NCI-H146 treated with DMSO at 0.1 percent for 48 hours (cell line): ENCODE measurements at regions not wholly inside any gene's neighbourhood (a gene's known extent, or its start where the extent isn't known, plus 50 kb on each side); places are given as distances from the start of the nearest gene placed in this dataset.
A peak's percentile ranks its signal among the peaks of the same experiment; 100 is the strongest.

Source experiments
- DNase-seq: peaks from one replicate; lab custom pipeline; 2025; ENCODE audit not compliant: unreplicated experiment; lab: John Stamatoyannopoulos, UW

DNA sequence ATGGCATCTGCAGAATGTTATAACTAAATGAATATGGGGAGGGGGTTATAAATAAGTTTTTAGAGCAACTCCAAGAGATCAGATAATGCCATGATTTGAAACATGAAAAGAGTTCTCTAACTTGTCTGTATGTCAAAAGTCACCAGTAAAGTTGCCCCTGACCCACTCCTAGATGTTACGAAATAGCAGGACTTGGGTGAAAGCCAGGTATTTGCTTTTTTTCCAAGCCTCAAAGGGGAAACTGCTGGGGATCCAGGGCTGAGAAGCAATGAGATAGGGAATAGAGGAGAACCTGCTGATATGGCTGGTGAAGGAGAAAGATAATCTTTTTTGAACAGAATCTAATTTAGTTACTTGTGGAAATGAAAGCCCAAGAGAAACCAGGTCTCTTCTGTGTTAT, 191.5 kb upstream of the CDH20 start:
- DNase-seq = no peak

DNA sequence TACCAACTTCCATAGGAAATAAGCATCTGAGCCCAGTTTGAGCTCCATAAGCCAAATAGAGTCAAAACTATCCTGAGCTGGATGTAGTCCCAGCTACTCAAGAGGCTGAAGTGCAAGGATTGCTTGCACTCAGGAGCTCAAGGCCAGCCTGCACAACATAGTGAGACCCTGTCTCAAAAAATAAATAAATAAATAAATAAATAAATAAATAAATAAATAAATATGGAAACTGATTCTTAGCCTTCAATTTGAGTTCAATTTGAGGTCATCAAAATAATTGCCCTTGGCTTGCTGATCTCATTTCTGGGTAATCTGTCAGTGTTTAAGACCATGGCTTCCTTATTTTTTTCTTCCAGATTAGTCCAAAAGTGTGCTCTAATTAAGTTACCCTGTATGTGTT, 184.9 kb upstream of the CDH20 start:
- no peak for DNase-seq

DNA sequence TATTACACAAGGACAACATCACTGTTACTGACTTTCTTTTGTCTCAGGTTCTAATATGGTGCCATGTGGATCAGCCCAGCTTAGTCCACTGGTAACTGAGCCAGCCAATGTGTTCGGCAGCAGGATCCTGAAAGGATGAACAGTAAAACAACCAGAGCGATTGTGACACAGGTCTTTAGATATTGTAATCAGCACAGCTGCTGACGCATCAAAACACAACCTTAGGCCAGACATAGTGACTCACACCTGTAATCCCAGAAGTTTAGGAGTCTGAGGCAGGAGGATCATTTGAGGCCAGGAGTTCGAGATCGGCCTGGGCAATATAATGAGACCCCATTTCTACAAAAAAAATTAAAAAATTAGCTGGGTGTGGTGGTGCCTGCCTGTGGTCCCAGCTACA, 183.4 kb upstream of the CDH20 start:
- DNase-seq = no peak

DNA sequence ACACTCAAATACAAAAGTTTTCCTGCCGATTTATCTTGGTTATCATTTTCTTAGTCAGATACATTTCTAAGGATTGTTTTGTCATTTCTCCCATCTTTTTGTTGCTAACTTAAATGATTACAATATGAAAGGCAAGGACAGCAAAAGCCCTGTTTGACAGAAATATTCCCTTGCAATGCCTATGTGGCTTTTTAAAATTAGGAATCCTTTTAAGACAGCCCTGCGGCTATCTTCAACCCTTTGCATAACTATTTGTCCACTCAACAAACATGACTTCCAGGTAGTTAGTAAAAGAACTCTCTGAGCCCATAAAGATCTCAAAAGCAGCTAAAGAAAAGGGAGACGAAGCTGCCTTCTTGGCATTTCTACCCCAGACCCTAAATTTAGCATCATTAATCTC, 179.7 kb upstream of the CDH20 start:
- DNase-seq = no peak

DNA sequence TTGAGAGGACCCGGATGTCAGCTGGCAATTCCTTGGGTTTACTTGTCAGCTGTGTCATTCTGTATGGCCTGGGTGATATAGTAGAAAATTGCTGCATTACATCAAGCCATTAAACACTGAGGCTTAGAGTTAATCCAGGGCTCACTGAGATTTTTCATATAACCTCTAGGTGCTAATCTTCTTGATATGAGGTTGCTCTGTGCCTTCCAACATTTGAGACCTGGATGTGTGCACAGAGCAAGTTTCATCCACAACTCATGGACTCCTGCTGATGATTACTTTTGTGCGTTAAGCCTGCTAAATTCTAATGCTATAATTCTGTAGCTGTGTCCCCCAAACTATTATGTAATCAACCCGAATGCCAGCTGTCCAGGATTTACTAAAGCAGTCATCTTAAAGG, 178.4 kb upstream of the CDH20 start:
- DNase-seq = no peak

DNA sequence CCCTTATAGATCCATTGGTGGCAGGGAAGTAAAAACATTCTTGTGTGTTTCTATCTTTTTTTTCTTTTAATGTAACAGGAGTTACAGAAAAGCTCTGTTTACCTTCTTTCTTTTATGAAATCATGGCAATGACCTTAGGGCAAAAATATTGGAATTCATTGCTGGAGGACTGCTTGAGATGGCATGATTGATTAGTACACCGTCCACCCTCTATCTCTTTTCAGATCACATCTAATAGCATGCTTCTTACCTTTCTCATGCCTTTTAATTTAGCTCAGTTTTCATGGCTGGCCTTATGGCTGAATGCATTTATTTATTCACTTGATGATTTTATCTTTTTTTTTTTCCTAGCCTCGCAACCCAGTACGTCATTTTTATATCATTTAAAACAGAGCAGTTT, 177.6 kb upstream of the CDH20 start:
- no peak for DNase-seq

DNA sequence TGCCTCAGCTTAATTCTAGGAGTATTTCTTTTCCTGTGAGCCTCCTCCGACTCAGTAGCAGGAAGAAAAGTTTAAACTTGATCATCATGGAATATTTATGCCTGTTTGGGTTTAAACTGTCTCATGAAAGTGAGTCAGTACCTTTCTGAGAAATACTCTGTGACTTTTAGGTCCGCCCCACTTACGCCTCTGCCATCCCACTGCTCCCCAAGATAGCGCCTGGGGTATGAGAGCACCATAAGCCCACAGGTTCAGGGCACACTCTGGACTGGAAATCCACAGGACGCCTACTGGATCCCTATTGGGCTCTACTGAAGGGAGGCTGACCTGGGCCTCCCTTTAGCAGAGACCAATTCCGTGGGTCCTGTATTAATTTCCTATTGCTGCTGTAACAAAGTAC, 175.8 kb upstream of the CDH20 start:
- DNase-seq = no peak

DNA sequence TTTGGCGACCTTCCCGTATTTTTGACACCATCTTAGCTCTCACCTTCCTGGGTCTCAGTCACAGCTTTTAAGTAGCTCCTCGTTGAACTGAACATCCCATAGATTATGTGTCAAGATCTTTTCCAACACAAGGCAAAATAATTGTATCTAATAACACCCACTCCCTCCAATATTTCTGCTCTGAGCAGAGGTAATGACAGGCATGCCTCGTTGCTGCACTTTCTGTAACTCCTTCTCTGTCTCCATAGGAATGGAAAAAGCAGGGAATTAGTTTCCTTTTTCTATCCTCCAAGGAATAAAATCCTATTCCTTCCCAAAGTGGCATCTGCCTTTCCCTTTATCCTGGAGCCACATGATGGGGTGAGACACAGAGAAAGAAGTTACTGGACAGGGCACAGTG, 174.0 kb upstream of the CDH20 start:
- no peak for DNase-seq

DNA sequence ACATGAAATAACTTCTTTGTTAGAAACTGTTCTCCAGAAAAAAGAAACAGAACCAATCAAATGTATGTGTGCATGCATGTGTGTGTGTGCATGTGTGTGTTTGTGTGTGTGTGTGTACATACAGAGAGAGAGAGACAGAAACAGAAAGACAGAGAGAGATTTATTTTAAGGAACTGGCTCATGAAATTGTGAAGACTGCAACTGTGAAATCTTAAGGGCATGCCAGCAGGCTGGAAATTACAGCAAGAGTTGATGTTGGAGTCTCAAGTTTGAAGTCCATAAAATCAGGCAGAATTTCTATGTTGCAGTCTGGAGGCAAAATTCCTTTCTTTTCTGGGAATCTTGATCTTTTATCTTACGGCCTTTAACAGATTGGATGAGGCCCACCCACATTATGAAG, 168.9 kb upstream of the CDH20 start:
- no peak for DNase-seq

DNA sequence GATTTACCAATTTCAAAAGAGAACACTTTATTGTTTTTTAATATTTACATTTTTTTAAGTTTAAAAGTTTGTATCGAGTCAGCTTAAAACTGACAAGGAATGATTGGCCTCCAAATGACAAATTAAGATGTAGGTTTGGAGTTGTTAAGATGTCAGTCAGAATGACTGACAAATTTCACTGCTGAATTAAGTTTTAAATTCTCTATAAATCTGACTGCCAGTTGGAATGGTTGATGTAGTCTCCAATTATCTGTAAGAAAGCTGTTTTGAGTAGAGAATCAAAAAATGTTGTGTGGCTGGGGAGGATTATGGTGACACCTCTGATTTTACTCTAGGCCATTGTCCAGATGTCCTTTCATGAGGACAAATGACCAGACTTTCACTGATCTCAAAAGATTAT, 165.3 kb upstream of the CDH20 start:
- no peak for DNase-seq

DNA sequence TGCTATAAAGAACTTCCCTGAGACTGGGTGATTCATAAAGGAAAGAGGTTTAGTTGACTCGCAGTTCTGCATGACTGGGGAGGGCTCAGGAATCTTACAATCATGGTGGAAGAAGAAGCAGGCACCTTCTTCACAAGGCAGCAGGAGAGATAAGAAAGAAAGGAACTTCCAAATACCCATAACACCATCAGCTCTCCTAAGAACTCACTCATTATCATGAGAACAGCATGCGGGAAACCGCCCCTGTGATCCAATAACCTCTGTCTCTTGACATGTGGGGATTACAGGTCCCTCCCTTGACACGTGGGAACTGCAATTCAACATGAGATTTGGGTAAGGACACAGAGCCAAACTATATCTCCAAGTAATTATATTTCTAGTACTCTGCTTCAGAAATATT, 163.8 kb upstream of the CDH20 start:
- DNase-seq = no peak

DNA sequence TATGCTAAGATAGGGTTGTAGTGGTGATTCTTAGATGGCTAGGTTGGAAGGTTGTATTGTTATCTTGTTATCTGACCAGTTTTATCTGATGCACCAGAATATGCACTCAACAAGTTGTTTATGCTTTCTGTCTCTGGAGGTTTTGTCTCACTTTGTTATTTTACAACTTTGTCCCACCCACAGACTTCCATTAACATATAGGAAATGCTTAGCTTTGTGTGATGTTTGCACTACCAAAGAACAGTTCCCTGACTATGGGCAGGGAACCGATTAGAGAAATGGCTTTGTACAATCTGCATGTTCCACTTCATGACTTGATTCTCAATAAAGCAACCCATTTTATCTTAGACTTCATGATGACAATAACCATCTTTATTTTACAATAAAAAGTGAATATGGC, 160.6 kb upstream of the CDH20 start:
- DNase-seq = no peak

DNA sequence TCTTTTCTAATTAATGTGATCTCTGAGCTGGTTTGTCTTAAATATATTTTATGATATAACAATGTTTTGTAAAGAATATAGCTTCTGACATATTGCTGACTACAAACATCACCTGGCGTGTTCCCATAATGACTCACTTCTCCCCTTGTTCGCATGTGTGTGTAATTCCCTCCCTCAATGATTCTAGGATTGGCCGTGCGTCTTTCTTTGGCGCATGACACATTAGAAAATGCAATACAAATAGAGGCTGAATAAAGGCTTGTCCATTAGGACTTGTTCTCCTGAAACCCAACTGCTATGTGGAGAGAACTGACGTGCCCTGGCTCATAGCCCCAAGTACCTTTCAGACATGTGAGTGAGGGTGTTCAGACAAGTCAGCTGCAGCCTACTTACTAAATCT, 159.7 kb upstream of the CDH20 start:
- no peak for DNase-seq

DNA sequence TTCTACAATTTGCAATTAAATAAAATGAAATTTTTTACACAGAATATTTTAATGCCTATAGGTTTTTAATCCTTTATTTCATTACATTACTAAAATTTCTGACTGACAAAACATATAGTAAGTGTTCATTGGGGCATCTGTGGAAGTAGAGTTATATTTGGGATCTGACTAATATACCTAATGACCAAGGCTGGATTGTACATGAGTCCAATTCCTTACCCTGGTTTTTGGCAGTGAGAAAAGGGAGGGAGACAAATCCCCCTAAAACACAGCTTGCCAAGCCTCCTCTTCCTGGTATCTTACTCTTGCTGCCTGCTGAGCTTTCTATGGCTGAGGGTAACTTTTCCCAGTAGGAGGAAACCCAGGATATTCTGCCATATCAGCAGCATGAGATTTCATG, 149.4 kb upstream of the CDH20 start:
- no peak for DNase-seq

DNA sequence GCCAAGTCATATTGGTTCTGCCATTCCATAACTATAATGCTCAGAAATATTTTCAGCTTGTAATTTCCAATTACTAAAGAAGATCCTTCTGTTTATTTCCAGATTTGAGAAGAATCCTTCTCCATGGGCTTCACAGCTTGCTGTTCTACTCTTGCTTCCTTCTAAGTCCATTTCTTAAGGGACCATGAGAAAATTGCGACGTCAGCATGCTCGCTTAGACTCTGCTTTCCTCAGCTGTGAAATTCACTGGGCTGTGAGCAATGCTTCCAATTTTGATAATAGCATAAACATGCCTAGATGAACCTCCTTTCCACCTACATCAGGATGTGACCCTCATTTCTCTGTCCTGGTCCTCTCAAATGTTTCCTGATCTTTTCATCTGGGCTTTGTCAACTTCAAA, 145.3 kb upstream of the CDH20 start:
- no peak for DNase-seq

DNA sequence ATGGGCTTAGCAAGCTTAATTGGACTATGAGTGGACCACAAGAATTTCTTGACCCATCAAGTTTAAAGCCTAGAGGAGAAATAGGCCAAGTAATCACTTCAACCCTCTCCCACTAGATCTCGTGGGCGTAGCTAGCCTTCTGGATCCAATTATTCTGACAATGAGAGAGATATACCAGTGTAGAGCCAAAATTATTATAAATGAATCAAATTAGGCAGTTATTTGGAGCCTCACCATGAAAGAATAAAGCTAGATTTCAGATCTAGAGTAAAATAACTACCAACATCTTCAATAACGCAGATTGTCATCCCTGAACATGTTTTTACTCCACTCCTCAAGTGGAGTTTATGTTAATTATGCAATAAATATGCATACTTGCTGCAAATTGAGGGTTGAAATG, 143.9 kb upstream of the CDH20 start:
- no peak for DNase-seq

DNA sequence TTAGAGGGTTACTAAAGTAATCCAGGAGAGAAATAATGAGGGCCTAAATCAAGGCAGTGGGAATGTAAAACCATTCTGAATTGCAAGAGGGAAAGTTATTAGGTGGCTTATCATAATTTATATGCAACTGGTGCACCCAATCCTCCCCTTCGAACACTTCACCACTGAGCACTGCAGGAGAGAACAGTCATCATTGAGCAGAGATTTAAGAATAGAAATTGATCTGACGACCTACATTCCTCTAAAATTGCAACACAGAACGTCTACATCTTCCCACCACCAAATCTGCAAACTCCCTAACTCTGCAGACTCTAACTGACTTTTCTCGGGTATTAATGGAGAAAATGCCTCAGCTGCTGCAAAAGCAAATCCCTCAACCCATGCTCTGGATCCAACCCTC, 138.5 kb upstream of the CDH20 start:
- DNase-seq = no peak

DNA sequence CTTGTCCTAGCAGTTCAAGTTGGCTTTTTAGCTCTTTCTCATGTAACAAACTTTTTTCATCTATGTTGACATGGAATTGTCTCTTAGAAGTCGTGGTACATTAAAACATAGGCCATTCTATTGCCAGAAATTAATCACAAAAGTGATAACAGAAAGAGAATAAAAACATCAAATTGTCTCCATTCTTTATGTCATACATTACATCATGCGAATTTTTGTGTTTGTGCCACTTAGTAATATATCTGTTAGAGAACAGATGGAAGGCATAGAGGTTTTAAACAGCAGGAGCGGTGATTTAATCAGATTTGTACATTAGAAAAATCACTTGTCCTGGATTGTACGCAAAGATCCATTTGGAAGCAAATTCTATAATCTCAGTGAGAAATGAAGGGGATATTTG, 136.5 kb upstream of the CDH20 start:
- DNase-seq = no peak

DNA sequence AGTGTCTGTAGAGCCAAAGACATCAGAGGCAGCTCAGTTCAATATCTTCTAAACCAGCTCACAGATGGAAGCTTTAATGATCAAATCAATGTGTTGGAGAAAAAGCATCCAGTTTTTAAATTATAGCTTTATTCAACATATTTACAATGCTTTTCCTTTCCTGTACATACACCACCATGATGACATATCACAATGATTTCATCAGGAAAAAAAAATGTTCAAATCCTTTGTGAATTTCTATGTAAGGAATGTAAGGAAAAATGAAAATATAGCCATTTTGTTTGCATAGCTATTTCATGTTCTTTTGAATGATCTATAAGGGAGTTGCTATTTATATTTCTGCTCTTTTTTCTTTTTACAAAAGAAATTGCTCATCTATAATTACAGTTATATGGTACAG, 134.7 kb upstream of the CDH20 start:
- no peak for DNase-seq

DNA sequence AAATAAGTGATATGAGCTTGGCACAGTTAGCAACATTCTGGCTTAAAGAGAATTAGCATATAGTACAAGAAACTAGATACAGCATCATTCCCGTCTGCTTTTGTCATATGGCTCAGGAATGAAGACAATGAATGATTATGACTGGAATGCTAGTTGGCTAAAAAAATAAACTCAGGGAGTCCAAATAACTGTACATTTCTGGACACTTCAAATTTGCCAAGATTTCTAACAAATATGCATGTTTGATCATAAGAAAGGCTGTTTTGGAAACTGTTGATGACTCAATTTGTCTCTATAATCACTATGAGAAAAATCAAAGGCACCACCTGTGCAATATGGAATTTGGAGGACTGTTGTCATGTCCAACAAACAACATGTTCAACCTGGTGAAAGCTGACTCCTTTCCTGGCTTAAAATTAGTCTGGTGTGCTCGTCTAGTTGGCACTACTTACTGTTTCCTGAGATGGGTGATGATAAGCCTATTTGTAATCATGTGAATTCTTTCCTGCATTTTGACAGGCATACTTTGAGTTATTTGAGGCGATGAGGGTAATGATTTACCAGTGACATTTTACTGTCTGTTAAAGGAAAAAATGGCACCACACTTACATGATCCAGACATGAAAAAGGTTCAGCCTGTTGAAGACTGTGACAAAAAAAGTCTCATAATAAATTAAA, 133.9 kb upstream of the CDH20 start:
- peak; percentile 20 for DNase-seq

DNA sequence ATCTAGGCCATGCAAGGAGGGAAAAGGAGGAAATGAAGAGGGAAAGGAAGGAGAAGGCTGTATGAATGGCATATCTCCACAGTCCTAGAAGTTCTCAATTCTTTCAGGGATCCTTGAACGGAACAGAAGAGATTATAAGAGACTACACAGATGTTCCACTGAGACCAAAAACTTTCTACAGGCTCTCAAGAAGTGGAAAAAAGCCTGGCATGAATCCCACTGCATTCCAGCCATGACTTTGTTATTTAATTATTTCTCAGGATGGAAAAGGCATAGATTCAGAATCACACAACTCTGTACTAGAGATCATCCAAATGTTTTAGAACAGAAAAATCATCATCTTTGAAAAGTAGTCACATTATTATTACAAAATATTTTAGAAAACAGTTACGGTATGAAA, 131.7 kb upstream of the CDH20 start:
- DNase-seq = no peak

DNA sequence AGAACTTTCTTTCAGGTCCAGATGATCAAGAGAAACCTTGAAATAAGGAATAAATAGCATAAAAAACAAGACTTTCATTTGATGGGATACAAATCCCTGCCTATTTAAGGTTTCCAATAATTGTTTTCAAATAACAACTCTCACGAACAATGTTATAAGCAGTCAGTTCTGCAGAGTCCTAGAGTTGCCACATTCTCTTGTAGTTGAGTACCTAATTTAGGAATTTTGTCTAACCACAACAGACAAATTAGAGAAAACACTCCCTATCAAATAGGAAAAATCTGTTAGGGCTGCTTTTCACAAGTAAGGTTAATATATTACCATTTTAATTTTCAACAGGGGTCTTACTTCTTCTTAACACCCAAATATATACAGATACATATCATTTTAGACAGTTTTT, 130.1 kb upstream of the CDH20 start:
- DNase-seq = no peak

DNA sequence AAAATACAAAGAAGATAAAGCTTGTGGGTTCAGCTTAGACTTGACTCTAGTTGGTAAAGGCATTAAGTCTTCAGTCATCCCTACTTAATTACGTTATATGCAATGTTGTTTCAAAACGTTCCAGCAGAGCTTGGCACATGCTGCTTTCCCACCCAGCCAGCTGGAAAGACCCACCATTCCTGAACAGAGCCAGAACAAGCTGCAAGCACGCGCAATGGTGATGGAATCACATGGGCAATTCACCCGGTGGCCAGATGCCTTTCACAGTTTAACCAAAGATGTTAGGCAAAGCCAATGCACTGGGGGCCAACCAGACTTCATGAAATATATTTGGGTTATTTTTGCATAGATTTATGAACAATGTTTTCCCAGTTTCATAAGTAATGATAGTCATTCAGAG, 123.4 kb upstream of the CDH20 start:
- no peak for DNase-seq

DNA sequence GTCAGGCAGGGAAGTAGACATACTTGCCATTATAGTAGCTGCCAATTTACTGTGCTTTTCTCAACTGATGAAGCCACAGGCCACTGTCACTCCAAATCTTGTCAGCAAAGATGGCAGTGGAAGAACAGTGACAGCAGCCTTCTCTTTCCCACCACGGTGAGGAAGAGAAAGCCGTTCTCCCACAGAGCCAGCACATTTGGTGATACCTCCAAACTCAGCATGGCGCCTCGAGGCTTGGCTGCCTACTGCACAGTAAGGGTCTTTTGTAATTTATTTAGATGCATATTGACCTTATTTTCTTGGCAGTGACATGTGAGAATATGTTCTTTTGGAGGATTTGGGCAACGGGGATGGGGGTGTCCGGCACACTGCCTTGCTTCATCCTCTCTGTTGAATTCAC, 117.2 kb upstream of the CDH20 start:
- DNase-seq = no peak
